IMR-90 (cell line): ENCODE measurements at regions not wholly inside any gene's neighbourhood (a gene's known extent, or its start where the extent isn't known, plus 50 kb on each side); places are given as distances from the start of the nearest gene placed in this dataset.

Source experiments
- ATAC-seq: fragments of 200-7000 bp; cut with Tn5 transposase; 2 replicates; pipeline ENCODE4 v1.9.1; 2020; ENCODE audit warnings: low read depth, mild to moderate bottlenecking, moderate library complexity
- BruUV-seq: library from RNA; stranded (reverse); fragments of 400-500 nt; replicated peaks from 2 replicates; lab custom pipeline; 2021; lab: Mats Ljungman, UMichigan
- CTCF ChIA-PET: fragments of 300-600 bp; formaldehyde crosslinking; extraction: SDS; loops from one replicate; lab custom pipeline; 2021; ENCODE audit warnings: antibody characterized with exemption; lab: Yijun Ruan, JAX
- POLR2A ChIA-PET: fragments of 300-600 bp; sonication (Branson Sonifier 250); formaldehyde crosslinking; loops from one replicate; lab custom pipeline; 2022; ENCODE audit warnings: antibody characterized with exemption; ENCODE audit not compliant: unreplicated experiment; lab: Charles Lee
- DNase-seq: peaks from one replicate; pipeline ENCODE4 v3.0.0; 2013
- H2AFZ ChIP-seq: replicated peaks from 2 replicates; pipeline ENCODE3; 2013; ENCODE audit warnings: low read length, mild to moderate bottlenecking; ENCODE audit not compliant: poor library complexity
- H2AK5ac ChIP-seq: 2 replicates; pipeline ENCODE4 v1.6.1; 2013; ENCODE audit warnings: low read depth, low read length, inconsistent platforms
- H2AK9ac ChIP-seq: replicated peaks from 2 replicates; pipeline ENCODE3; 2013; ENCODE audit warnings: mild to moderate bottlenecking, low read depth, low read length, moderate library complexity; ENCODE audit not compliant: poor library complexity
- H2BK120ac ChIP-seq: 2 replicates; pipeline ENCODE4 v1.6.1; 2013; ENCODE audit warnings: low read depth, low read length, inconsistent platforms
- H2BK15ac ChIP-seq: 3 replicates; pipeline ENCODE4 v1.6.1; 2013; ENCODE audit warnings: low read depth, low read length, inconsistent platforms
- H2BK20ac ChIP-seq: 2 replicates; pipeline ENCODE4 v1.6.1; 2013; ENCODE audit warnings: low read depth, mild to moderate bottlenecking, inconsistent platforms, low read length, moderate library complexity
- H2BK5ac ChIP-seq: 2 replicates; pipeline ENCODE4 v1.6.1; 2013; ENCODE audit warnings: mild to moderate bottlenecking, low read depth, low read length, inconsistent platforms; ENCODE audit not compliant: poor library complexity, severe bottlenecking
- H3K14ac ChIP-seq: replicated peaks from 2 replicates; pipeline ENCODE4 v1.6.1; 2013; ENCODE audit warnings: low read depth, low read length, inconsistent platforms
- H3K18ac ChIP-seq: 2 replicates; pipeline ENCODE4 v1.6.1; 2013; ENCODE audit warnings: low read depth, low read length, control low read depth
- H3K23ac ChIP-seq: 2 replicates; pipeline ENCODE4 v1.6.1; 2013; ENCODE audit warnings: low read depth, low read length, inconsistent platforms
- H3K27ac ChIP-seq: 2 replicates; pipeline ENCODE4 v1.5.1; 2013; ENCODE audit warnings: mild to moderate bottlenecking, control low read depth, low read length; ENCODE audit not compliant: insufficient read depth
- H3K27me3 ChIP-seq: 2 replicates; pipeline ENCODE4 v1.6.1; 2013; ENCODE audit warnings: low read length; ENCODE audit not compliant: control insufficient read depth, insufficient read depth
- H3K36me3 ChIP-seq: 2 replicates; pipeline ENCODE4 v1.6.1; 2013; ENCODE audit warnings: low read length, mixed read lengths; ENCODE audit not compliant: control insufficient read depth, insufficient read depth
- H3K4ac ChIP-seq: 2 replicates; pipeline ENCODE4 v1.6.1; 2013; ENCODE audit warnings: low read depth, low read length, inconsistent platforms
- H3K4me1 ChIP-seq: 2 replicates; pipeline ENCODE4 v1.6.1; 2013; ENCODE audit warnings: low read length, mixed read lengths; ENCODE audit not compliant: control insufficient read depth, insufficient read depth
- H3K4me2 ChIP-seq: 2 replicates; pipeline ENCODE4 v1.6.1; 2013; ENCODE audit warnings: low read depth, mild to moderate bottlenecking, control low read depth, low read length, moderate library complexity
- H3K4me3 ChIP-seq: 2 replicates; pipeline ENCODE4 v1.5.1; 2013; ENCODE audit warnings: low read depth, mild to moderate bottlenecking, control low read depth, low read length, moderate library complexity; ENCODE audit not compliant: insufficient read depth
- H3K56ac ChIP-seq: 2 replicates; pipeline ENCODE4 v1.6.1; 2013; ENCODE audit warnings: low read length, inconsistent platforms; ENCODE audit not compliant: insufficient read depth; ENCODE audit errors: extremely low read depth
- H3K79me1 ChIP-seq, 2 experiments: 2 replicates each; pipeline ENCODE4 v1.6.1; 2013; ENCODE audit warnings: low read length in 2 of 2, inconsistent platforms in 1 of 2, low read depth in 1 of 2
- H3K9ac ChIP-seq: 2 replicates; pipeline ENCODE4 v1.6.1; 2013; ENCODE audit warnings: low read depth, low read length, control low read depth
- H3K9me1 ChIP-seq: 2 replicates; pipeline ENCODE4 v1.6.1; 2013; ENCODE audit warnings: low read length, inconsistent platforms; ENCODE audit not compliant: insufficient read depth
- H3K9me3 ChIP-seq: 2 replicates; pipeline ENCODE4 v1.6.1; 2013; ENCODE audit warnings: low read length; ENCODE audit not compliant: control insufficient read depth, insufficient read depth
- H4K20me1 ChIP-seq: 2 replicates; pipeline ENCODE4 v1.6.1; 2013; ENCODE audit warnings: low read length, inconsistent platforms; ENCODE audit not compliant: insufficient read depth
- H4K5ac ChIP-seq: 2 replicates; pipeline ENCODE4 v1.6.1; 2013; ENCODE audit warnings: mild to moderate bottlenecking, low read depth, low read length, control low read depth
- H4K8ac ChIP-seq, 2 experiments: 2 replicates each; pipeline ENCODE4 v1.6.1; 2013; ENCODE audit warnings: low read depth in 2 of 2, low read length in 2 of 2, control low read depth in 1 of 2, inconsistent platforms in 1 of 2
- H4K91ac ChIP-seq: 2 replicates; pipeline ENCODE4 v1.6.1; 2013; ENCODE audit warnings: low read depth, low read length, inconsistent platforms; ENCODE audit not compliant: insufficient read depth
- BHLHE40 ChIP-seq: fragments of 150-350 bp; IDR thresholded peaks from 2 replicates; pipeline ENCODE4 v1.6.1; 2016; ENCODE audit warnings: mild to moderate bottlenecking, low read depth, low read length
- CTCF ChIP-seq: conservative IDR thresholded peaks from 2 replicates; pipeline ENCODE4 v1.5.1; 2012; ENCODE audit warnings: mild to moderate bottlenecking, low read depth, low read length, improper control_type of control experiment
- MAFK ChIP-seq: IDR thresholded peaks from 2 replicates; pipeline ENCODE4 v1.6.1; 2012; ENCODE audit warnings: low read depth, low read length, improper control_type of control experiment
- NFE2L2 ChIP-seq: fragments of 150-350 bp; IDR thresholded peaks from 2 replicates; pipeline ENCODE4 v1.6.1; 2016; ENCODE audit warnings: low read depth, mild to moderate bottlenecking, low read length
- POLR2A ChIP-seq: IDR thresholded peaks from 2 replicates; pipeline ENCODE4 v1.6.1; 2012; ENCODE audit warnings: mild to moderate bottlenecking, low read depth, low read length
- RAD21 ChIP-seq: IDR thresholded peaks from 2 replicates; pipeline ENCODE4 v1.6.1; 2012; ENCODE audit warnings: low read length, improper control_type of control experiment
- RCOR1 ChIP-seq: IDR thresholded peaks from 2 replicates; pipeline ENCODE4 v1.6.1; 2012; ENCODE audit warnings: mild to moderate bottlenecking, low read length, improper control_type of control experiment; ENCODE audit not compliant: insufficient replicate concordance
- SMC3 ChIP-seq: fragments of 150-350 bp; IDR thresholded peaks from 2 replicates; pipeline ENCODE4 v1.6.1; 2016; ENCODE audit warnings: low read depth, mild to moderate bottlenecking, antibody characterized with exemption, low read length, moderate library complexity
- WGBS, 2 experiments: methylation state at CpG; one replicate each; pipeline versions ENCODE4 v1.1.5 to v1.1.7; 2013; ENCODE audit warnings: missing lambda C conversion rate in 2 of 2; ENCODE audit not compliant: insufficient read length in 1 of 2; ENCODE audit errors: extremely low coverage in 2 of 2; 5-methylcytosine and 5-hydroxymethylcytosine counted together
- dilution Hi-C: fragments of 300-500 bp; cut with HindIII; formaldehyde crosslinking; loops from one replicate; pipeline ENCODE4 v1.14.3; 2018; ENCODE audit warnings: low sequenced_read_pairs; ENCODE audit not compliant: unreplicated experiment
- in situ Hi-C: fragments of 300-500 bp; cut with MboI; formaldehyde crosslinking; loops from 3 replicates; pipeline ENCODE4 v1.14.3; 2019; ENCODE audit warnings: low sequenced_read_pairs, inconsistent platforms, mixed read lengths
- intact Hi-C: fragments of 100-400 bp; cut with micrococcal nuclease; formaldehyde crosslinking; loops from 2 replicates; pipeline ENCODE4 v1.10.0; 2022

- Histone ChIP-seq H3K4me2 (no peak overlapping the region), H4K20me1 (no peaks in the 10 kb centered on the region), H2BK20ac (no peak overlapping the region), H3K9me1 (no peaks in the 10 kb centered on the region), H4K5ac (no peak overlapping the region), H3K4me1 (peaks cover 5% of the 10 kb centered on the region; the same call in 1 of the 2 replicates), H2AK5ac (no peak overlapping the region), H3K4me3 (no peak overlapping the region), H3K36me3 (no peaks in the 10 kb centered on the region), H3K79me1 (no peaks in the 10 kb centered on the region), H3K9me3 (no peaks in the 10 kb centered on the region), H2BK120ac (no peak overlapping the region), H3K9ac (no peak overlapping the region), H2AFZ (no peak overlapping the region), H3K27me3 (peaks cover 33% of the 10 kb centered on the region), H2BK15ac (no peak overlapping the region), H3K4ac (no peak overlapping the region), H4K8ac (no peak overlapping the region), H3K18ac (no peak overlapping the region), H3K27ac (no peak overlapping the region), H2AK9ac (no peak overlapping the region), H3K56ac (no peak overlapping the region), H4K91ac (no peak overlapping the region), H3K23ac (no peak overlapping the region), H3K14ac (no peak overlapping the region), H2BK5ac (no peak overlapping the region)
- BruUV-seq: no TSS peak
- WGBS, 2 experiments: no CpG with 5 or more reads among the region's 1 CpG
- in situ Hi-C loops (no loop called here), dilution Hi-C loops (no loop called here), intact Hi-C loops (no loop called here)
- TF ChIP-seq RAD21 (no peak), MAFK (no peak), BHLHE40 (no peak), CTCF (no peak), SMC3 (no peak), NFE2L2 (no peak), POLR2A (no peak), RCOR1 (no peak)
- ChIA-PET CTCF (no interaction called here), POLR2A (no interaction called here)
- ATAC-seq (no peak), DNase-seq (no peak)
Observed at GRCh38 chr3:193971966-193972365, 164.0 kb upstream of the HES1 start.
